ENCODE measurements at regions not wholly inside any gene's neighbourhood (a gene's known extent, or its start where the extent isn't known, plus 50 kb on each side); places are given as distances from the start of the nearest gene placed in this dataset.

- TF ChIP-seq ZNF462 (CRISPR knock-in tag; IDR thresholded peaks at IDR 0.05): no peak
These were observed 458.2 kb downstream of the GADD45G start (continued) for GRCh38 chr9:90062982-90063381.

GRCh38 chr9:90064248-90064647, 459.4 kb downstream of the GADD45G start:
- no peak overlapping the region for H3K4me3 Mint-ChIP-seq
- Histone ChIP-seq H3K4me3 (no peak overlapping the region), H3K27me3 (ENCODE audit: insufficient read depth) (no peaks in the 10 kb centered on the region), H3K36me3 (ENCODE audit: insufficient read depth) (no peaks in the 10 kb centered on the region), H3K4me1 (ENCODE audit: insufficient read depth) (0 out of 2 replicates have a peak, but pooled peaks cover 6% of the 10 kb centered on the region), H3K79me2 (replicated peaks; ENCODE audit: insufficient read depth) (no peaks in the 10 kb centered on the region), H3F3A (replicated peaks; ENCODE audit: low read depth) (no peaks in the 10 kb centered on the region), H3K4me2 (no peak overlapping the region), H3K9me2 (ENCODE audit: insufficient read depth) (0 out of 2 replicates have a peak, but pooled peaks cover 4% of the 10 kb centered on the region), H4K20me1 (replicated peaks; ENCODE audit: insufficient read depth) (no peaks in the 10 kb centered on the region), H3K27ac (ENCODE audit: low read depth) (no peak overlapping the region), H2AFZ (no peak overlapping the region)
- ATAC-seq (no peak), DNase-seq (ENCODE audit: low spot score) (no peak)
- H3K4me1 Mint-ChIP-seq: peaks cover 10% of the 10 kb centered on the region
- H3K27ac Mint-ChIP-seq: no peak overlapping the region
- H3K9me3 Mint-ChIP-seq: no peaks in the 10 kb centered on the region
- no peaks in the 10 kb centered on the region for H3K36me3 Mint-ChIP-seq (ENCODE audit: low read depth)
- H3K27me3 Mint-ChIP-seq (ENCODE audit: insufficient read depth, low read depth, poor library complexity): peaks cover 1% of the 10 kb centered on the region
- no peak for TF ChIP-seq JUNB (IDR thresholded peaks at IDR 0.05; ENCODE audit: unreplicated experiment)
- no peak for TF ChIP-seq NANOG (IDR thresholded peaks at IDR 0.05; ENCODE audit: borderline replicate concordance)
- TF ChIP-seq ZNF462 (CRISPR knock-in tag; IDR thresholded peaks at IDR 0.05): no peak
- no peak for TF ChIP-seq ZNF114 (CRISPR knock-in tag; IDR thresholded peaks at IDR 0.05)
- no peak for TF ChIP-seq ETS1 (IDR thresholded peaks at IDR 0.05)
- TF ChIP-seq ZNF331 (CRISPR knock-in tag; IDR thresholded peaks at IDR 0.05; ENCODE audit: low read depth): no peak
- TF ChIP-seq POLR2AphosphoS5 (IDR thresholded peaks at IDR 0.05; ENCODE audit: low read depth): no peak

Measured in GM23338 (cell line).